ENCODE measurements at regions not wholly inside any gene's neighbourhood (a gene's known extent, or its start where the extent isn't known, plus 50 kb on each side); places are given as distances from the start of the nearest gene placed in this dataset.

GRCh38 chr12:93200291-93200917 is 177.3 kb upstream of the NUDT4 start:
- TF ChIP-seq, protein P1, sequence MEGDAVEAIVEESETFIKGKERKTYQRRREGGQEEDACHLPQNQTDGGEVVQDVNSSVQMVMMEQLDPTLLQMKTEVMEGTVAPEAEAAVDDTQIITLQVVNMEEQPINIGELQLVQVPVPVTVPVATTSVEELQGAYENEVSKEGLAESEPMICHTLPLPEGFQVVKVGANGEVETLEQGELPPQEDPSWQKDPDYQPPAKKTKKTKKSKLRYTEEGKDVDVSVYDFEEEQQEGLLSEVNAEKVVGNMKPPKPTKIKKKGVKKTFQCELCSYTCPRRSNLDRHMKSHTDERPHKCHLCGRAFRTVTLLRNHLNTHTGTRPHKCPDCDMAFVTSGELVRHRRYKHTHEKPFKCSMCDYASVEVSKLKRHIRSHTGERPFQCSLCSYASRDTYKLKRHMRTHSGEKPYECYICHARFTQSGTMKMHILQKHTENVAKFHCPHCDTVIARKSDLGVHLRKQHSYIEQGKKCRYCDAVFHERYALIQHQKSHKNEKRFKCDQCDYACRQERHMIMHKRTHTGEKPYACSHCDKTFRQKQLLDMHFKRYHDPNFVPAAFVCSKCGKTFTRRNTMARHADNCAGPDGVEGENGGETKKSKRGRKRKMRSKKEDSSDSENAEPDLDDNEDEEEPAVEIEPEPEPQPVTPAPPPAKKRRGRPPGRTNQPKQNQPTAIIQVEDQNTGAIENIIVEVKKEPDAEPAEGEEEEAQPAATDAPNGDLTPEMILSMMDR (IDR thresholded peaks at IDR 0.05): no peak
- TF ChIP-seq POLR2A (IDR thresholded peaks at IDR 0.05) (no peak), POLR2AphosphoS5 (IDR thresholded peaks at IDR 0.05) (no peak)
